GM23338 (cell line): ENCODE measurements at regions not wholly inside any gene's neighbourhood (a gene's known extent, or its start where the extent isn't known, plus 50 kb on each side); places are given as distances from the start of the nearest gene placed in this dataset.

Experiments
- CTCF ChIP-seq, 2 experiments: fragments of 200-600 bp in 1 of 2; sonication (generic) in 1 of 2; conservative IDR thresholded peaks; 2 replicates each; pipeline versions ENCODE4 v1.5.1 to v1.6.1; 2016 to 2017; ENCODE audit warnings: antibody characterized with exemption in 2 of 2, low read depth in 2 of 2, mild to moderate bottlenecking in 2 of 2, moderate library complexity in 1 of 2
- ETS1 ChIP-seq: IDR thresholded peaks from 2 replicates; pipeline ENCODE4 v1.6.1; 2016; ENCODE audit warnings: antibody characterized with exemption
- EZH2 ChIP-seq: fragments of 200-600 bp; sonication (generic); IDR thresholded peaks from one replicate; pipeline ENCODE4 v1.8.0; 2017; ENCODE audit warnings: antibody characterized with exemption, mild to moderate bottlenecking, low read depth; ENCODE audit not compliant: unreplicated experiment
- EZH2phosphoT487 ChIP-seq: fragments of 200-600 bp; sonication (generic); IDR thresholded peaks from one replicate; pipeline ENCODE4 v1.8.1; 2018; ENCODE audit warnings: antibody characterized with exemption; ENCODE audit not compliant: unreplicated experiment
- POLR2AphosphoS5 ChIP-seq: IDR thresholded peaks from 2 replicates; pipeline ENCODE4 v1.6.1; 2016; ENCODE audit warnings: antibody characterized with exemption, low read depth
- ZNF114 ChIP-seq: fragments of 250-450 bp; sonication (Bioruptor Pico); IDR thresholded peaks from 2 replicates; pipeline ENCODE4 v1.5.0; 2020; ENCODE audit warnings: mild to moderate bottlenecking, moderate library complexity
- ZNF331 ChIP-seq: fragments of 250-450 bp; sonication (Bioruptor Pico); IDR thresholded peaks from 2 replicates; pipeline ENCODE4 v1.5.0; 2020; ENCODE audit warnings: low read depth, mild to moderate bottlenecking, moderate library complexity

DNA sequence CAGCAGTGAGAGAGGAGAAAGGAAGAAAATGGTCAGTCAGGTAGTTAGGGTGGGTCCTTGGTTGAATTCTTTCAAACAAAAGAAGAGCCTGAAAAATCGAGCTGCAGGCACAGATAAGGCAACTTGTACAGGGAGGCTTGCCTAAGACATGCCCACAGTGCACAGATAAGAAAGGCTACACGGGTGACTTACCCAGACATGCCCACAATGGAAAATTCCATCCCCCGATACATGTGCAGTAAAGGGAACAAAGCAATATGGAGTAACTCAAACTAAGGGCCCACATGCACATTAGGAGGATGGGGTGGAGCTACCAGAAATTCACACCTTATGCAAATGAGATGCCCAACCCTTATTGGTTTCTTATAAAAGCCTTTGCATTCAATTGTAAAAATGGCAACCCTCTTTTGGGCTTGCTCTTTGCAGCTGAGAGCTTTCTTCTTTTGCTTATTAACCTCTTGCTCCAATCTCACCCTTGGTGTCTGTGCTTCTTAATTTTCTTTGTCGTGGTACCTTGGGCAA, 110.3 kb upstream of the RMP24 start:
- TF ChIP-seq EZH2 (no peak), CTCF (conservative IDR thresholded peaks at IDR 0.05; ENCODE audit: low read depth in 2 of 2) (no peak), POLR2AphosphoS5 (no peak), ZNF114 (CRISPR knock-in tag) (no peak), ETS1 (no peak), ZNF331 (CRISPR knock-in tag) (no peak), EZH2phosphoT487 (no peak)
